PFSK-1 (cell line): ENCODE measurements at regions not wholly inside any gene's neighbourhood (a gene's known extent, or its start where the extent isn't known, plus 50 kb on each side); places are given as distances from the start of the nearest gene placed in this dataset.

ENCODE experiments used
- FOXP2 ChIP-seq: optimal IDR thresholded peaks from 2 replicates; pipeline ENCODE3; 2011; ENCODE audit warnings: borderline replicate concordance, control low read depth, inconsistent platforms; ENCODE audit not compliant: insufficient read depth; ENCODE audit errors: extremely low read length, extremely low read depth
- POLR2AphosphoS5 ChIP-seq: IDR thresholded peaks from 2 replicates; pipeline ENCODE4 v1.6.1; 2012; ENCODE audit warnings: low read depth, mild to moderate bottlenecking, control low read depth, low read length, moderate library complexity
- SIN3A ChIP-seq: IDR thresholded peaks from 2 replicates; pipeline ENCODE4 v1.6.1; 2012; ENCODE audit warnings: mild to moderate bottlenecking, low read length, moderate library complexity, borderline replicate concordance; ENCODE audit not compliant: insufficient read depth
- TAF1 ChIP-seq: IDR thresholded peaks from 2 replicates; pipeline ENCODE4 v1.6.1; 2012; ENCODE audit warnings: low read length, control low read depth, borderline replicate concordance; ENCODE audit not compliant: insufficient read depth
- TF ChIP-seq, protein P1 (sequence below), 2 experiments: IDR thresholded peaks; 2 replicates each; pipeline versions ENCODE4 v1.6.1 to v1.8.0; 2011 to 2012; ENCODE audit warnings: low read depth in 2 of 2, low read length in 2 of 2, control low read depth in 1 of 2, inconsistent platforms in 1 of 2, mild to moderate bottlenecking in 1 of 2, moderate library complexity in 1 of 2; ENCODE audit not compliant: insufficient read depth in 1 of 2

DNA sequence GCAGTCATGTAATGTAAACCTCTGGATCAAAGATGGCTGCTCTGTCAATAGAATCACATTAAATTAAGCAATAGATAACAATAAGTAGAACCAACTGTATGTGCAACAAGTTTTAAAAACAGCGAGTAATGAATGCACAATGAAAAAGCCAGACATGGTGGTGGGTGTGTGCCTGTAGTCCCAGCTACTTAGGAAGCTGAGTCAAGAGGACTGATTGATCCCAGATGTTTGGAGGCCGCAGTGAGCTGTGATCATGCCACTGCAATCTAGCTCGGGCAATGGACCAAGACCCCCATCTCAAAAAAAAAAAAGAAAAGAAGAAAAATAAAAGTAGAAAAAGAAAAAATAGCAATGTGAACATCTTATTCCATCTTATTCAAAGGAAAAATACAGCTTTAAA lies 558.7 kb upstream of the MMS22L start:
- TF ChIP-seq FOXP2: no peak
- TF ChIP-seq POLR2AphosphoS5: no peak
- no peak for TF ChIP-seq SIN3A
- TF ChIP-seq TAF1: no peak
- TF ChIP-seq, protein P1, sequence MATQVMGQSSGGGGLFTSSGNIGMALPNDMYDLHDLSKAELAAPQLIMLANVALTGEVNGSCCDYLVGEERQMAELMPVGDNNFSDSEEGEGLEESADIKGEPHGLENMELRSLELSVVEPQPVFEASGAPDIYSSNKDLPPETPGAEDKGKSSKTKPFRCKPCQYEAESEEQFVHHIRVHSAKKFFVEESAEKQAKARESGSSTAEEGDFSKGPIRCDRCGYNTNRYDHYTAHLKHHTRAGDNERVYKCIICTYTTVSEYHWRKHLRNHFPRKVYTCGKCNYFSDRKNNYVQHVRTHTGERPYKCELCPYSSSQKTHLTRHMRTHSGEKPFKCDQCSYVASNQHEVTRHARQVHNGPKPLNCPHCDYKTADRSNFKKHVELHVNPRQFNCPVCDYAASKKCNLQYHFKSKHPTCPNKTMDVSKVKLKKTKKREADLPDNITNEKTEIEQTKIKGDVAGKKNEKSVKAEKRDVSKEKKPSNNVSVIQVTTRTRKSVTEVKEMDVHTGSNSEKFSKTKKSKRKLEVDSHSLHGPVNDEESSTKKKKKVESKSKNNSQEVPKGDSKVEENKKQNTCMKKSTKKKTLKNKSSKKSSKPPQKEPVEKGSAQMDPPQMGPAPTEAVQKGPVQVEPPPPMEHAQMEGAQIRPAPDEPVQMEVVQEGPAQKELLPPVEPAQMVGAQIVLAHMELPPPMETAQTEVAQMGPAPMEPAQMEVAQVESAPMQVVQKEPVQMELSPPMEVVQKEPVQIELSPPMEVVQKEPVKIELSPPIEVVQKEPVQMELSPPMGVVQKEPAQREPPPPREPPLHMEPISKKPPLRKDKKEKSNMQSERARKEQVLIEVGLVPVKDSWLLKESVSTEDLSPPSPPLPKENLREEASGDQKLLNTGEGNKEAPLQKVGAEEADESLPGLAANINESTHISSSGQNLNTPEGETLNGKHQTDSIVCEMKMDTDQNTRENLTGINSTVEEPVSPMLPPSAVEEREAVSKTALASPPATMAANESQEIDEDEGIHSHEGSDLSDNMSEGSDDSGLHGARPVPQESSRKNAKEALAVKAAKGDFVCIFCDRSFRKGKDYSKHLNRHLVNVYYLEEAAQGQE (IDR thresholded peaks at IDR 0.05; ENCODE audit: insufficient read depth in 1 of 2, low read depth in 2 of 2, low read length in 2 of 2): no peak
